ENCODE measurements at regions not wholly inside any gene's neighbourhood (a gene's known extent, or its start where the extent isn't known, plus 50 kb on each side); places are given as distances from the start of the nearest gene placed in this dataset.

DNA sequence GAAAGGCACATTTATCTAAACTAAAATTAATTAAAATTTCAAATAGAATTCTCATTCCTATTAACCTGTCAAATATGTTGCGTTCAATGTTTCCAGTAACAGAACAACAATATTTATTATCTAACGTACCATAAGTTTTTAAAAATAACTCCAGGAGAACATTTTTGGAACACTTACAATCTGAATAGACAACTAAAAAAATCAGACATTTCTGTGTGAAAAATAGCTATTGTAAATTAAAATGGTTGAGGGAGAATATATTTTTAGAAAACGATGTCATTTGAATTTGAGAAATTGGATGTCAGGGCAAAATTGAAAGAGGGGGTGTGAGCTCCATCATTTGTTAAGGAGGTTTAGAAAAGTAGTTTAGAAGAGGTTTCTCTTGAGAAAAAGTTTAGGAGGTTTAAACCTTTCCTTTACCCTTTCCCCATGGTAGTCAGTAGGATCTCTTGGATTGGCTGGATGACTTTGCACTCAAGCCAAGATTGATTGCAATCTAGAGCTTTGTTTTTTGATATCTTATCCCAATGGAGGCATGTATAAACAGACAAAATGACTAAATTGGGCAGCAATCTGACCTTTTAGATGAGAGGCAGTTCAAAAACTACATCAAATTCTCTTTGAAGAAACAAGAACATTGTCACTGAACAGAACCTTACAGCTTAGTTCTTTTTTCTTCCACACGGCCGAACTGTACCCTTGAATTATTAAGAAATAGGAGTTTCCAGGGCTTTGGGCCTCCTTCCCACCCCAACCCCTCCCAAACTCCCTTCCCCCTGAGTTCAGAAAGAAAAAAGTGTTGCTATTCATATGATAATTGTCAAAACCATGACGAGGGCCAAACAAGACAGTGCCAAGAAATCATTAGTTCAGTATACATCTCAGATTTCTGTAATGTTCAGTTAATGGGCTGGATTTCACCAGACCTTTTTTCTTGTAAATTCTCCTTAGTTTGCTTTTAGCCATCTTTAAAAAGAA is 79.7 kb upstream of the CDIN1 start:
- no peaks in the 10 kb centered on the region for H3K27me3 ChIP-seq (ENCODE audit: insufficient read depth, low read length)
- peaks cover 12% of the 10 kb centered on the region for H3K4me1 ChIP-seq (ENCODE audit: control insufficient read depth, insufficient read depth, low read length, unreplicated experiment)
- peak overlapping the region; percentile 88 for H2AFZ ChIP-seq (ENCODE audit: low read length, unreplicated experiment)
- no peak overlapping the region for H3K27ac ChIP-seq (ENCODE audit: low read depth, low read length)
- H3K36me3 ChIP-seq (ENCODE audit: insufficient read depth, low read length), result no peaks in the 10 kb centered on the region
- H3K79me2 ChIP-seq (ENCODE audit: control insufficient read depth, insufficient read depth, low read length, unreplicated experiment), result no peaks in the 10 kb centered on the region
- H3K4me3 ChIP-seq (ENCODE audit: low read depth, low read length), result no peak overlapping the region

DNA sequence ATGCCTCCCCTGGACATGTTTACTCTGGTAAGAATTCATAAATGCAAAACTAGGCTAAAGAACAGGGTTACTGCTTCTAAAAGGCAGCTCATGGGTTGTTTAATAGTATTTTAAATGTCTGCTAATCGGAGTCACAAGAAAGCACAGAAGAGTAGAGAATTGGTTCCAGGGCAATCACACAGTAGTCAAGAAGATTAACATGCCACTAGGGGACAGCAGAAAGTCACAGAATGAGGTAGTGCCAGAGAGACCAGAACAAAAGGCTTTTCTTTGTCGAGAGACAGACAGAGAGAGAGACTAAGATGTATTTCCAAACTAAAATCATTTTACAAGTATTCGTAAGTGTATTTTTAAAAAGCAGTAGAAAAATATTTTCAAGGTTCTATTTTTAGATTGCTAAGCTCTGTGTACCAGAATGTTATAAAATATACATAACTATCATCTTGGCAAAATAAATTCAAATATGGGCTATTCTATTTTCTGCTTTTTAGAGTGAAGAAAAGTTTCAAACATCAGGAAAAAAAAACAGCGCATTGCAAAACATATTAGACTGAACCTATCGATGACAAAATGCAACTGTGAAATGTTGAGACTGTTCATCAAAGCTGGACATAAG is 78.3 kb upstream of the CDIN1 start:
- Histone ChIP-seq H2AFZ (ENCODE audit: low read length, unreplicated experiment) (peak overlapping the region; percentile 41), H3K4me3 (ENCODE audit: low read depth, low read length) (peak overlapping the region; percentile 15; the same call in 1 of the 2 replicates), H3K27me3 (ENCODE audit: insufficient read depth, low read length) (no peaks in the 10 kb centered on the region), H3K79me2 (ENCODE audit: control insufficient read depth, insufficient read depth, low read length, unreplicated experiment) (no peaks in the 10 kb centered on the region), H3K36me3 (ENCODE audit: insufficient read depth, low read length) (no peaks in the 10 kb centered on the region), H3K27ac (ENCODE audit: low read depth, low read length) (no peak overlapping the region), H3K4me1 (ENCODE audit: control insufficient read depth, insufficient read depth, low read length, unreplicated experiment) (peaks cover 12% of the 10 kb centered on the region)

DNA sequence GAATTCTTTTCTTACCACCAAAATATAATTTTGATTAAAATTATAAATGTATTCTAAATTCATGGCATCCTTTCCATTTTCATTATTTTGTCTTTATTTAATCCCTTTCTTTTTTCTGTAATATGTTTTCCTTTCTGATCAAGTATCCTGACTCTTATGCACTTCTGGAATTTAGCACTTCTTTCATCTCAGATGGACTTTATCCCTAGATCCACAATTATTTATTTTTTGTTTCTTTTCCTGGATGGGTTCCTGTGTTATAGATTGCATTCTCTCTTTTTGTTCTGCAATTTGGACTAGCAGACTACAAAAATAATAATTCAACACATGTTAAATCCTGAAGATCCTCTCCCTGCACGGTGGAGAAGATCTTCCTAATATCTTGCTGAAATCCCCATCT is 76.9 kb upstream of the CDIN1 start:
- Histone ChIP-seq H2AFZ (ENCODE audit: low read length, unreplicated experiment) (peak overlapping the region; percentile 53), H3K27ac (ENCODE audit: low read depth, low read length) (no peak overlapping the region), H3K79me2 (ENCODE audit: control insufficient read depth, insufficient read depth, low read length, unreplicated experiment) (no peaks in the 10 kb centered on the region), H3K4me1 (ENCODE audit: control insufficient read depth, insufficient read depth, low read length, unreplicated experiment) (peaks cover 12% of the 10 kb centered on the region), H3K36me3 (ENCODE audit: insufficient read depth, low read length) (no peaks in the 10 kb centered on the region), H3K27me3 (ENCODE audit: insufficient read depth, low read length) (no peaks in the 10 kb centered on the region), H3K4me3 (ENCODE audit: low read depth, low read length) (no peak overlapping the region)

DNA sequence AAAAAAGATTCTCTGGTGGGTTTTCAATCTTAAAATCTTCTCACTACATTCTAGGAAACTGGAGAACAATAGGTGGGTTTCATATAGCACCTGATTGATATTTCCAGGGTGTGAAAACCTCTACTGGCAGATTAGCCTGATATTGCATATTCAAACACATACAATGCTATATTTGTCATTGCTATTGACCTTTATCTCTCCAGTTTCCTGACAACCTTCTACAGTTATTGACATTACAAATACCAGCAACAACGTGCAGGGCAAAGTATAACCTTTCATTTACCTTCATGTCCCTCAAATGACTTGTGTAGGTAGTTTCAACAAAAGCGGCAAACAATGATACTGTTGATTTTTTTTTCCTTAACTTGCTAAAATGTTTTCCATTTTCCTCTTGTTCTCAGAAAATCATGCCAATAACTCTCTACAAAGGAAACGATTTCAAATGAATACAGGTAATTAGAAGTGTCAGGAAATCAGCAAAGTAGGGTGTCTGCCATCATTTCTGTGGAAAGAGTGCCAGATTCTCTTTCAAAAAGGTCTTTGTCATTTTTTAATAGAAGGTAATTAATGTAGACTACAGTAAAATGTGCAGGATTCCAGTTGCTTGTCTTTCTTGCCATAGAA is 72.6 kb upstream of the CDIN1 start:
- no peak overlapping the region for H3K27ac ChIP-seq (ENCODE audit: low read depth, low read length)
- no peaks in the 10 kb centered on the region for H3K4me1 ChIP-seq (ENCODE audit: control insufficient read depth, insufficient read depth, low read length, unreplicated experiment)
- H3K79me2 ChIP-seq (ENCODE audit: control insufficient read depth, insufficient read depth, low read length, unreplicated experiment), result no peaks in the 10 kb centered on the region
- H3K4me3 ChIP-seq (ENCODE audit: low read depth, low read length), result no peak overlapping the region
- H3K27me3 ChIP-seq (ENCODE audit: insufficient read depth, low read length), result no peaks in the 10 kb centered on the region
- H2AFZ ChIP-seq (ENCODE audit: low read length, unreplicated experiment), result no peak overlapping the region
- no peaks in the 10 kb centered on the region for H3K36me3 ChIP-seq (ENCODE audit: insufficient read depth, low read length)

DNA sequence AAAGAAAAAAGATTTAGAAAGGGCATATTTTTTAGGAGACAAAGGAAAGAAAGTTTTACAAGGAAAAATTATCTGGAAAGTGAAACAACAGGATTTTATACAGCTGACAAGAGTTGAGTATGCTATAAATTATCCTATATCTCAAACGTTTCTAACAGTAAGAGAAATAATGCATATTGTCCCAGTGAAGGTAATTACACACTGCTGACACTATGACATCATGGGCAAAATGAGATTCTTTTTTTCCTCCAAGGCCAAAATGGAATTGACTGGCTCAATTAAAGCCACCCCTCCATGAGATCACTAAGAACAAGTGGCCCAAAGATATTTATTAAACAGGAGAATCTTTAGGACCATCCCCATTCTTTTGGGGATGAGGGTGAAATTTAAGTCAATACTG is 72.0 kb upstream of the CDIN1 start:
- Histone ChIP-seq H3K27ac (ENCODE audit: low read depth, low read length) (no peak overlapping the region), H3K4me3 (ENCODE audit: low read depth, low read length) (no peak overlapping the region), H3K79me2 (ENCODE audit: control insufficient read depth, insufficient read depth, low read length, unreplicated experiment) (no peaks in the 10 kb centered on the region), H3K36me3 (ENCODE audit: insufficient read depth, low read length) (no peaks in the 10 kb centered on the region), H3K4me1 (ENCODE audit: control insufficient read depth, insufficient read depth, low read length, unreplicated experiment) (no peaks in the 10 kb centered on the region), H3K27me3 (ENCODE audit: insufficient read depth, low read length) (no peaks in the 10 kb centered on the region), H2AFZ (ENCODE audit: low read length, unreplicated experiment) (no peak overlapping the region)

DNA sequence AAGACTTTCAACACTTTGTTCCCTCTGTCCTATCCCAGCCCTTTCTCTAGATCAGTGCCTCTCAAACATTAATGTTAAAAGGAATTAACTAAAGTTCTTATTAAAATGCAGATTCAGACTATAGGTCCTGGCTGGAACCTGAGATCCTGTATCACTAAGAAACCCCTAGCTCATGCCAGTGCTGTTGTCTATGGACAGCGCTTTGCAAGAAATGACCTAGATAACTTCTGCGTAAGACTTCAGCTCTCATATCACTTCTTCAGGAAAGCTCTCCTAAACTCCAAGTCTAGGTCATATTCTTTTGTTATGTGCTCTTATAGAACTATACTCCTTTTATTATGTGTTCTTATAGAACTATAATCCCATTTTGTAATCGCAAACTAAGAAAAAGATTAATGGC is 67.8 kb upstream of the CDIN1 start:
- Histone ChIP-seq H3K4me3 (ENCODE audit: low read depth, low read length) (no peak overlapping the region), H3K4me1 (ENCODE audit: control insufficient read depth, insufficient read depth, low read length, unreplicated experiment) (no peaks in the 10 kb centered on the region), H3K27ac (ENCODE audit: low read depth, low read length) (no peak overlapping the region), H3K27me3 (ENCODE audit: insufficient read depth, low read length) (no peaks in the 10 kb centered on the region), H3K36me3 (ENCODE audit: insufficient read depth, low read length) (no peaks in the 10 kb centered on the region), H3K79me2 (ENCODE audit: control insufficient read depth, insufficient read depth, low read length, unreplicated experiment) (no peaks in the 10 kb centered on the region), H2AFZ (ENCODE audit: low read length, unreplicated experiment) (no peak overlapping the region)

DNA sequence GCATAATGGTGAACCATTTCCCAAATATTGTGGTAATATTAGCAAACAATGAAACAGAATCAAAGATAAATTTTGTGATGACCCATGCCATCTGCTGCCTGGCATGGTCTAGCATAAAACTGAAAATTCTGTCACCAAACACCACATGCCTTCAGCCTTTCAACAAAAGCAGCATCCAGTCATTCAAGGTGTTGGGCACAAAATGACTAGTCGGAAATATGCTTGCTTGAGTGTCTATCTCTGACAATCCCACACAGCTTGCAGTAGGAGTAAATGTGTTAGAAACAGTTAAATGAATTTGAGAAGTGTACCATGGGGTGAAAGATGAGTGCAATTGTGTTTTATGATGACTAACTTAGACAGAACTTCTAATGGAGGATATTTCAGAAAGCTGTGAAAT is 61.7 kb upstream of the CDIN1 start:
- H3K27ac ChIP-seq (ENCODE audit: low read depth, low read length), result no peak overlapping the region
- H2AFZ ChIP-seq (ENCODE audit: low read length, unreplicated experiment), result no peak overlapping the region
- H3K79me2 ChIP-seq (ENCODE audit: control insufficient read depth, insufficient read depth, low read length, unreplicated experiment), result no peaks in the 10 kb centered on the region
- H3K27me3 ChIP-seq (ENCODE audit: insufficient read depth, low read length), result peaks cover 7% of the 10 kb centered on the region; the same call in 1 of the 2 replicates
- no peaks in the 10 kb centered on the region for H3K36me3 ChIP-seq (ENCODE audit: insufficient read depth, low read length)
- no peak overlapping the region for H3K4me3 ChIP-seq (ENCODE audit: low read depth, low read length)
- no peaks in the 10 kb centered on the region for H3K4me1 ChIP-seq (ENCODE audit: control insufficient read depth, insufficient read depth, low read length, unreplicated experiment)

DNA sequence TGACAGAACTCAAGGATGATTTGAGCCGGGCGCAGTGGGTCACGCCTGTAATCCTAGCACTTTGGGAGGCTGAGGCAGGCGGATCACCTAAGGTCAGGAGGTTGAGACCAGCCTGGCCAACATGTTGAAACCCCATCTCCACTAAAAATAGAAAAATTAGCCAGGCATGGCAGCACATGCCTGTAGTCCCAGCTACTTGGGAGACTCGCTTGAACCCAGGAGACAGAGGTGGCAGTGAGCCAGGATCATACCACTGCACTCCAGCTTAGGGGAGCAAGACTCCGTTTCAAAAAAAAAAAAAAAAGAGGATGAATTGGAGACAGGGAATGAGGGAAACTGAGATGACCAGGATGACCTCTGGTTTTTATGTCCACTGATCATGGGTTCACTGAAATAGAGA is 60.4 kb upstream of the CDIN1 start:
- H2AFZ ChIP-seq (ENCODE audit: low read length, unreplicated experiment), result no peak overlapping the region
- no peaks in the 10 kb centered on the region for H3K4me1 ChIP-seq (ENCODE audit: control insufficient read depth, insufficient read depth, low read length, unreplicated experiment)
- no peak overlapping the region for H3K27ac ChIP-seq (ENCODE audit: low read depth, low read length)
- no peaks in the 10 kb centered on the region for H3K79me2 ChIP-seq (ENCODE audit: control insufficient read depth, insufficient read depth, low read length, unreplicated experiment)
- H3K36me3 ChIP-seq (ENCODE audit: insufficient read depth, low read length), result no peaks in the 10 kb centered on the region
- H3K4me3 ChIP-seq (ENCODE audit: low read depth, low read length), result no peak overlapping the region
- H3K27me3 ChIP-seq (ENCODE audit: insufficient read depth, low read length), result peaks cover 7% of the 10 kb centered on the region; the same call in 1 of the 2 replicates

DNA sequence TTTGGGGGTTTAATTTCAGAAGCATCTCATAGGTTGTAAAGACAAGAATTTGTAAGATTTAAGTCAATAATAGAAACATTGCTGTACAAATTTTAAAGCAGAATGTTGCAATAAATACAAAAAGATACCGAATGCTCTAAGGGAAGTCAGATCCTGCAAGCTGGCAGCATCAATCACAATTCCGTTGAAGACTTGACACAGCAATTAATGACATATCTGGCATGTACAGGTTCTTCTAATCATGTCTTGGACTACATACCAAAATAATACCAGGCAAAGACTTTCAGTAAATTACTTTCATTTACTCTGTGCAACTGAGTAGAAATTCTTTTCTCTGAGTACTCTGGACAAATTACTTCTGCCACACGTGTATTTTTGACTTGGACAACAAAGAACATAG is 54.0 kb upstream of the CDIN1 start:
- Histone ChIP-seq H2AFZ (ENCODE audit: low read length, unreplicated experiment) (no peak overlapping the region), H3K36me3 (ENCODE audit: insufficient read depth, low read length) (no peaks in the 10 kb centered on the region), H3K79me2 (ENCODE audit: control insufficient read depth, insufficient read depth, low read length, unreplicated experiment) (no peaks in the 10 kb centered on the region), H3K4me1 (ENCODE audit: control insufficient read depth, insufficient read depth, low read length, unreplicated experiment) (no peaks in the 10 kb centered on the region), H3K27me3 (ENCODE audit: insufficient read depth, low read length) (no peaks in the 10 kb centered on the region), H3K4me3 (ENCODE audit: low read depth, low read length) (no peak overlapping the region), H3K27ac (ENCODE audit: low read depth, low read length) (no peak overlapping the region)

DNA sequence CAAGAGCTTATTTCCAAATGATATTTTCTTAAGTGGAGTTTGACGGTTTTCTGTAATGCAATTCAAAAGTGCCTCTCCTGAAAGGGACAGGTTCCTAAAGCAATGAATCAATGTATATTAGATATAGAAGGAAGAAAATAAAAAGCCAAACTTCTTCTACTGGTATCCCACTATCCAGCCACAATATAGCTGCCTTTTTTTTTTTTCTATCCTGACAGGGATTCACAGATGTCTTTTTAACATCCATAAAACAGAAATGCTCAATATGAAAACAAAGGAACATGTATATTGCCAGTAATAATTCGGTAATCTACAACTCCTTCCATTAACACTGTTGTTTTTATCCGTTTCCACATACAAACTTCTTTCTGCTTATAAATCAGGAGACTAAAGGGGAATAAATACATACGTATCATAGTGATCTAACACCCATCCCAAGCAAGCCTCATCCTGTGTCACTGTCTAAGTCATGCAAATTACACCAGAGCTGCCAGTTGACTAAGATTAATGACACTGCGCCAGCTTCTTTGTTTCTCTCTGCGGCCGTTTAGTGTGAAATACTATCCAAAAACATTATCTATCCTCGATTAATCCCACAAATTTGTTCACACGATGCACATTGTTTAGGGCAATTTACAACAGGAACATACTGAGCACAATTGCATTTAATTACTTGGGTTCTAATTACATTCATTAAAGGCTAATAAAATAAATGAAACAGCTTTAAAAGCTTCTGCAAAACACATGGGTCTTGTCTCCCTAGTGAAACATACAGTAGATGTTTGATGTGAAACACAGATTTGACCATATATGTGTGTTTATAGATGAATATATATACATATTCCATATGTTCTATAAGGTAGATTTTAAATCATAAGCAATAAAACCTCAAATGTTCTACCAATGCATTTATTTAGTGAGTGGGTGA is 51.9 kb upstream of the CDIN1 start:
- no peak overlapping the region for H3K4me3 ChIP-seq (ENCODE audit: low read depth, low read length)
- H3K4me1 ChIP-seq (ENCODE audit: control insufficient read depth, insufficient read depth, low read length, unreplicated experiment), result no peaks in the 10 kb centered on the region
- H3K27ac ChIP-seq (ENCODE audit: low read depth, low read length), result no peak overlapping the region
- no peaks in the 10 kb centered on the region for H3K27me3 ChIP-seq (ENCODE audit: insufficient read depth, low read length)
- H3K36me3 ChIP-seq (ENCODE audit: insufficient read depth, low read length), result no peaks in the 10 kb centered on the region
- H3K79me2 ChIP-seq (ENCODE audit: control insufficient read depth, insufficient read depth, low read length, unreplicated experiment), result no peaks in the 10 kb centered on the region
- no peak overlapping the region for H2AFZ ChIP-seq (ENCODE audit: low read length, unreplicated experiment)
